Esophagus squamous epithelium (tissue), 5 donors: ENCODE measurements at regions not wholly inside any gene's neighbourhood (a gene's known extent, or its start where the extent isn't known, plus 50 kb on each side); places are given as distances from the start of the nearest gene placed in this dataset.

ENCODE experiments used
- DNase-seq: peaks from one replicate; lab custom pipeline; 2025; lab: John Stamatoyannopoulos, UW
- H3K27ac ChIP-seq, 4 donors: fragments of 200-600 bp; sonication (generic); one replicate each; pipeline ENCODE4 v1.5.1; 2016 to 2019; ENCODE audit warnings: mild to moderate bottlenecking in 1 of 4
- H3K27me3 ChIP-seq, 4 donors: fragments of 200-600 bp; sonication (generic); 1 replicate in 3 of 4; 2 replicates in 1 of 4; pipeline versions ENCODE4 v1.5.1 to v1.6.0; 2017 to 2021; ENCODE audit warnings: antibody characterized with exemption in 1 of 4
- H3K36me3 ChIP-seq, 3 donors: fragments of 200-600 bp; sonication (generic); one replicate each; pipeline ENCODE4 v1.5.1; 2016 to 2019
- H3K4me1 ChIP-seq, 3 donors: fragments of 200-600 bp; sonication (generic); one replicate each; pipeline ENCODE4 v1.5.1; 2017 to 2019
- H3K4me3 ChIP-seq, 4 donors: fragments of 200-600 bp; sonication (generic); 1 replicate in 3 of 4; 2 replicates in 1 of 4; pipeline ENCODE4 v1.5.1; 2016 to 2019; ENCODE audit warnings: mild to moderate bottlenecking in 2 of 4, moderate library complexity in 1 of 4
- H3K9me3 ChIP-seq, 3 donors: fragments of 200-600 bp; sonication (generic); one replicate each; pipeline ENCODE4 v1.5.1; 2016 to 2019
- POLR2A ChIP-seq, 4 donors: fragments of 450-650 bp; IDR thresholded peaks; one replicate each; pipeline ENCODE4 v1.6.1; 2017; ENCODE audit warnings: antibody characterized with exemption in 4 of 4, mild to moderate bottlenecking in 4 of 4, moderate library complexity in 3 of 4
- WGBS, 2 donors: methylation state at CpG; one replicate each; pipeline ENCODE4 v1.1.5; 2018; 5-methylcytosine and 5-hydroxymethylcytosine counted together
- intact Hi-C: fragments of 100-400 bp; cut with DNase I; formaldehyde crosslinking; loops from one replicate; pipeline ENCODE4 v1.15.0; 2022
- TF ChIP-seq, protein P1 (sequence below), 6 experiments: fragments of 450-650 bp in 4 of 6; fragments of 200-600 bp in 2 of 6; sonication (generic) in 2 of 6; IDR thresholded peaks; one replicate each; pipeline ENCODE4 v1.5.1; 2016 to 2019; ENCODE audit warnings: antibody characterized with exemption in 6 of 6, mild to moderate bottlenecking in 4 of 6, moderate library complexity in 4 of 6
- donor health status: DM: yes; HTN: yes; CAD: no.

DNA sequence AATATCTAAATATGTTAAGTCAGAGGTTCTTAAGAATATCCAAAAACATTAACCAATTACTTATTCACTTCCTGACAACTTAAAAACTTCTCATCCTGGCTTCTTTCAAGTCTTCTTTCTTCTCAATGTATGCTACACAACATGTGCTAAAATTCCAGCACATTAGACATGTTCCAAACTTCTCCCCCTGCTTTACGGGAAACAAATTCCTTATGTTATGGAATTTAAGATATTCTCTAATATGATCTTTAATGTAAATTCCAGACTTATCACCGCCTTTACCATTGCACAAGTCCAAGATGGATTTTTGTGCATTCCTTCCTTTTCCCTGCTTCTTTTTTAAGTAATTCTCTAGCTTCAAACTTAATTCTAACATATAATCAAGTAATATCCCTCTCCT lies 964.5 kb upstream of the CHORDC1 start:
- Histone ChIP-seq H3K4me3 (no peak overlapping the region), H3K36me3 (no peaks in the 10 kb centered on the region), H3K9me3 (peaks cover 0 to 13% (median 0%) of the 10 kb centered on the region in 3 donors), H3K27me3 (no peaks in the 10 kb centered on the region), H3K4me1 (no peaks in the 10 kb centered on the region), H3K27ac (no peak overlapping the region)
- 86 to 91% methylated on average over 2 of the region's 2 CpGs for WGBS, 2 donors
- DNase-seq, result no peak
- TF ChIP-seq, protein P1, sequence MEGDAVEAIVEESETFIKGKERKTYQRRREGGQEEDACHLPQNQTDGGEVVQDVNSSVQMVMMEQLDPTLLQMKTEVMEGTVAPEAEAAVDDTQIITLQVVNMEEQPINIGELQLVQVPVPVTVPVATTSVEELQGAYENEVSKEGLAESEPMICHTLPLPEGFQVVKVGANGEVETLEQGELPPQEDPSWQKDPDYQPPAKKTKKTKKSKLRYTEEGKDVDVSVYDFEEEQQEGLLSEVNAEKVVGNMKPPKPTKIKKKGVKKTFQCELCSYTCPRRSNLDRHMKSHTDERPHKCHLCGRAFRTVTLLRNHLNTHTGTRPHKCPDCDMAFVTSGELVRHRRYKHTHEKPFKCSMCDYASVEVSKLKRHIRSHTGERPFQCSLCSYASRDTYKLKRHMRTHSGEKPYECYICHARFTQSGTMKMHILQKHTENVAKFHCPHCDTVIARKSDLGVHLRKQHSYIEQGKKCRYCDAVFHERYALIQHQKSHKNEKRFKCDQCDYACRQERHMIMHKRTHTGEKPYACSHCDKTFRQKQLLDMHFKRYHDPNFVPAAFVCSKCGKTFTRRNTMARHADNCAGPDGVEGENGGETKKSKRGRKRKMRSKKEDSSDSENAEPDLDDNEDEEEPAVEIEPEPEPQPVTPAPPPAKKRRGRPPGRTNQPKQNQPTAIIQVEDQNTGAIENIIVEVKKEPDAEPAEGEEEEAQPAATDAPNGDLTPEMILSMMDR (IDR thresholded peaks at IDR 0.05), result no peak
- TF ChIP-seq POLR2A (IDR thresholded peaks at IDR 0.05), result no peak
- intact Hi-C loops, result no loop called here

DNA sequence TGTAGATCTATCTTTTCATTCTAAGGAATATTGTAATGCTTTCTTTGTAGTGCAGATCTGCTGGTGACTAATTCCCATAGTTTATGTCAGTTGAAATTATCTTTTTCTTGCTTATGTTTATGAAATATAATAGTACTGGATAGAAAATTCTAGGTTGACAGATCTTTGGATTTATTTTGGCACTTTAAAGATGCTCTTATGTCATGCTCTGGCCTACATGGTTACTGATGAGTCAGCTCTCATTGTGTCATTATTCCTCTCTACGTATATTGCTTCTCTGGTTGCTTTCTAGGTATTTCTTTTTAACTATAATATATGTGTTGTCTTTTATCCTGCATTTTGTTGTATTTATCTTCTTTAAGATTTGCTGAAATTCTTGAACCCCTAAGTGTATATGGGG lies 955.5 kb upstream of the CHORDC1 start:
- H3K27ac ChIP-seq, result no peak overlapping the region
- no peaks in the 10 kb centered on the region for H3K27me3 ChIP-seq
- DNase-seq, result no peak
- TF ChIP-seq POLR2A (IDR thresholded peaks at IDR 0.05), result no peak
- TF ChIP-seq, protein P1 (IDR thresholded peaks at IDR 0.05), result no peak
- intact Hi-C loops, result no loop called here
- peaks cover 0 to 3% (median 0%) of the 10 kb centered on the region in 3 donors for H3K9me3 ChIP-seq
- H3K36me3 ChIP-seq, result no peaks in the 10 kb centered on the region
- 36 to 41% methylated on average over 1 of the region's 1 CpG for WGBS, 2 donors
- H3K4me1 ChIP-seq, result no peaks in the 10 kb centered on the region
- no peak overlapping the region for H3K4me3 ChIP-seq

DNA sequence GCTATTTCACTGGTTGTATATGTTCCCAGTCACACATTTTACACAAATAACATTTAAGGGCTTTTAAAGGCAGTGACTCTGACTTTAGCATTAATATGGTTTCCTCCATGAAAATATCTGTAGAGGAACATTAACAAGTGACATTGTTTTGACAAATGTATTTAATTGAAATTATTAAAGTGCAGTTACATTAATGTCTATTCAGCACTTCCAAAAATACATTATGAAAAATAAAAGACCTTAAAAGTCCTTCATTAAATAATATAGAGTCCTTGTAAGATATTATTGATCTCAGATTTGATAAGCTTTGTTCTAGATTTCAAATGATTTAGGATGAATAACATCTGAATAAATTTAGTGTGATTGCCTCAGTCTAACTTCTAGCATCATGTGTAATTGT lies 951.9 kb upstream of the CHORDC1 start:
- no peak for DNase-seq
- H3K27ac ChIP-seq, result no peak overlapping the region
- intact Hi-C loops, result no loop called here
- no peaks in the 10 kb centered on the region for H3K9me3 ChIP-seq
- H3K36me3 ChIP-seq, result no peaks in the 10 kb centered on the region
- no peak overlapping the region for H3K4me3 ChIP-seq
- TF ChIP-seq POLR2A (IDR thresholded peaks at IDR 0.05), result no peak
- TF ChIP-seq, protein P1 (IDR thresholded peaks at IDR 0.05), result no peak
- H3K4me1 ChIP-seq, result no peaks in the 10 kb centered on the region
- no peaks in the 10 kb centered on the region for H3K27me3 ChIP-seq

DNA sequence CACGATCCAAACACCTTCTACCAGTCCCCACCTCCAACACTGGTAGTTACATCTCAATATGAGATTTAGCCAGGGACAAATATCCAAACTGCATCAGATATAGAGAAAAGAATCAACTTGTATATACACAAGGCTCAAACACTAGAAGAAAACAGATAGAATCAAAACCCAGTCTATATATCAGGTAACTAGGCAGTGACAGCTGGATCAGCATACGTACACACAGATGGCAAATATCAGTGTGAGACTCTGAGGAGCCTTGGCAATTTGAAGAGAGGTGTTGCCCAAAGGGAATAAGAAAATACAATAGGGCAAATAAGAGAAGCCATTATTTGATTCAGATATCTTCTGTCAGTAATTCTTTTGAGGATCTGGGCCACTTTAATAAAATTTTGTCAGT lies 951.3 kb upstream of the CHORDC1 start:
- intact Hi-C loops, result no loop called here
- Histone ChIP-seq H3K4me1 (no peaks in the 10 kb centered on the region), H3K9me3 (no peaks in the 10 kb centered on the region), H3K4me3 (no peak overlapping the region), H3K27me3 (no peaks in the 10 kb centered on the region), H3K27ac (no peak overlapping the region), H3K36me3 (no peaks in the 10 kb centered on the region)
- WGBS, 2 donors, result 52 to 59% methylated on average over 2 of the region's 2 CpGs
- TF ChIP-seq, protein P1 (IDR thresholded peaks at IDR 0.05), result no peak
- no peak for TF ChIP-seq POLR2A (IDR thresholded peaks at IDR 0.05)
- DNase-seq, result no peak

GRCh38 chr11:91173701-91174100 lies 950.9 kb upstream of the CHORDC1 start:
- Histone ChIP-seq H3K9me3 (no peaks in the 10 kb centered on the region), H3K4me3 (no peak overlapping the region), H3K4me1 (no peaks in the 10 kb centered on the region), H3K36me3 (no peaks in the 10 kb centered on the region), H3K27me3 (no peaks in the 10 kb centered on the region), H3K27ac (no peak overlapping the region)
- no peak for DNase-seq
- intact Hi-C loops, result no loop called here
- TF ChIP-seq, protein P1 (IDR thresholded peaks at IDR 0.05), result no peak
- no peak for TF ChIP-seq POLR2A (IDR thresholded peaks at IDR 0.05)
